PC-3 (cell line): ENCODE measurements at regions not wholly inside any gene's neighbourhood (a gene's known extent, or its start where the extent isn't known, plus 50 kb on each side); places are given as distances from the start of the nearest gene placed in this dataset.

Experiments used
- ATAC-seq: fragments of 200-7000 bp; cut with Tn5 transposase; 2 replicates; pipeline ENCODE4 v1.9.1; 2020; ENCODE audit warnings: mild to moderate bottlenecking, moderate library complexity
- BruUV-seq: library from RNA; stranded (reverse); fragments of 400-500 nt; replicated peaks from 2 replicates; lab custom pipeline; 2021; lab: Mats Ljungman, UMichigan
- CTCF ChIA-PET: fragments of 300-600 bp; sonication (Branson Sonifier 250); formaldehyde crosslinking; loops from one replicate; lab custom pipeline; 2022; ENCODE audit warnings: antibody characterized with exemption; lab: Charles Lee
- POLR2A ChIA-PET: fragments of 300-600 bp; sonication (Branson Sonifier 250); formaldehyde crosslinking; loops from one replicate; lab custom pipeline; 2022; ENCODE audit warnings: antibody characterized with exemption; ENCODE audit not compliant: unreplicated experiment; lab: Charles Lee
- DNase-seq: peaks from one replicate; pipeline ENCODE4 v3.0.0-alpha.2; 2015
- H2AFZ ChIP-seq: fragments of 300-600 bp; sonication (generic); 2 replicates; pipeline ENCODE4 v1.6.0; 2016; ENCODE audit warnings: antibody characterized with exemption, low read length
- H3F3A ChIP-seq: fragments of 300-600 bp; sonication (generic); one replicate; pipeline ENCODE4 v1.6.0; 2017; ENCODE audit warnings: antibody characterized with exemption, low read length, control low read depth, mild to moderate bottlenecking; ENCODE audit not compliant: unreplicated experiment
- H3K27ac ChIP-seq: fragments of 300-600 bp; sonication (generic); 2 replicates; pipeline ENCODE4 v1.5.1; 2016; ENCODE audit warnings: mild to moderate bottlenecking, low read length
- H3K27me3 ChIP-seq: fragments of 300-600 bp; sonication (generic); 2 replicates; pipeline ENCODE4 v1.6.1; 2016; ENCODE audit warnings: low read length, mixed read lengths
- H3K36me3 ChIP-seq: fragments of 300-600 bp; sonication (generic); 2 replicates; pipeline ENCODE4 v1.6.1; 2016; ENCODE audit warnings: low read depth, mixed run types, low read length, mixed read lengths
- H3K4me1 ChIP-seq: fragments of 300-600 bp; sonication (generic); 2 replicates; pipeline ENCODE4 v1.5.1; 2016; ENCODE audit warnings: low read length; ENCODE audit not compliant: insufficient read depth
- H3K4me2 ChIP-seq: fragments of 300-600 bp; sonication (generic); 2 replicates; pipeline ENCODE4 v1.6.0; 2016; ENCODE audit warnings: low read length
- H3K4me3 ChIP-seq: fragments of 300-600 bp; sonication (generic); 2 replicates; pipeline ENCODE4 v1.5.1; 2016; ENCODE audit warnings: mild to moderate bottlenecking, low read length, mixed read lengths
- H3K79me2 ChIP-seq: fragments of 300-600 bp; sonication (generic); 2 replicates; pipeline ENCODE4 v1.6.1; 2017; ENCODE audit warnings: low read length, mixed read lengths
- H3K9ac ChIP-seq: fragments of 300-600 bp; sonication (generic); 2 replicates; pipeline ENCODE4 v1.6.0; 2016; ENCODE audit warnings: mild to moderate bottlenecking, low read length
- H3K9me2 ChIP-seq: fragments of 300-600 bp; sonication (generic); replicated peaks from 2 replicates; pipeline ENCODE4 v1.6.1; 2016; ENCODE audit warnings: mixed run types, low read length, mixed read lengths
- H3K9me3 ChIP-seq: fragments of 300-600 bp; sonication (generic); 2 replicates; pipeline ENCODE4 v1.6.1; 2016; ENCODE audit warnings: low read length, mixed read lengths
- H4K20me1 ChIP-seq: fragments of 300-600 bp; sonication (generic); 2 replicates; pipeline ENCODE4 v1.6.1; 2016; ENCODE audit warnings: low read length, mixed read lengths
- EZH2 ChIP-seq: fragments of 300-600 bp; sonication (generic); IDR thresholded peaks from one replicate; pipeline ENCODE4 v1.6.1; 2017; ENCODE audit warnings: antibody characterized with exemption, mild to moderate bottlenecking, low read length; ENCODE audit not compliant: unreplicated experiment
- EZH2phosphoT487 ChIP-seq: fragments of 300-600 bp; sonication (generic); IDR thresholded peaks from 2 replicates; pipeline ENCODE4 v1.6.1; 2018; ENCODE audit warnings: mild to moderate bottlenecking, antibody characterized with exemption, low read length, borderline replicate concordance
- intact Hi-C: fragments of 100-400 bp; cut with micrococcal nuclease; formaldehyde crosslinking; loops from 2 replicates; pipeline ENCODE4 v1.9.0; 2023
- TF ChIP-seq, protein P1 (sequence below): fragments of 300-600 bp; sonication (generic); conservative IDR thresholded peaks from 2 replicates; pipeline ENCODE4 v1.5.1; 2017; ENCODE audit warnings: antibody characterized with exemption, low read depth, mild to moderate bottlenecking, low read length

DNA sequence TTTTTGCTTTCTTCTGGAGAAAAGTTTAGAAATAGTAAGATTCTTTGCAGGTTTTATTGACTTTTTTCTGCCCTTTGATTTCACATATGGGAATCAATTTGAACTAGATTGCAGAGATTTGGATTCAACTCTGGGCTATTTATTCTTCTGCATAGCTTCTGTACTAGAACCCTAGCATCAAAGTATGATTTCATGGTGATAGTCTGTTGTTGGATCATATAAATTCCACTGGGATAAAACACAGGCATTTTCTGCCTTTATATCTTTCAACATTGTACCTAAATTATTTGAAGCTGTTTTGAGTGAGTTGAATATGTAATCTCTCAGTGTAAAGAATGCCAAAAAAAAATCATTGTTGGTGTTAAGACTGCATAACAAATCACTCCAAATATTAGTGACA, 458.4 kb upstream of the MPDZ start:
- no peak for ATAC-seq
- H3F3A ChIP-seq = no peaks in the 10 kb centered on the region
- DNase-seq = no peak
- H3K4me2 ChIP-seq = no peak overlapping the region
- no peak for TF ChIP-seq EZH2phosphoT487
- TF ChIP-seq, protein P1, sequence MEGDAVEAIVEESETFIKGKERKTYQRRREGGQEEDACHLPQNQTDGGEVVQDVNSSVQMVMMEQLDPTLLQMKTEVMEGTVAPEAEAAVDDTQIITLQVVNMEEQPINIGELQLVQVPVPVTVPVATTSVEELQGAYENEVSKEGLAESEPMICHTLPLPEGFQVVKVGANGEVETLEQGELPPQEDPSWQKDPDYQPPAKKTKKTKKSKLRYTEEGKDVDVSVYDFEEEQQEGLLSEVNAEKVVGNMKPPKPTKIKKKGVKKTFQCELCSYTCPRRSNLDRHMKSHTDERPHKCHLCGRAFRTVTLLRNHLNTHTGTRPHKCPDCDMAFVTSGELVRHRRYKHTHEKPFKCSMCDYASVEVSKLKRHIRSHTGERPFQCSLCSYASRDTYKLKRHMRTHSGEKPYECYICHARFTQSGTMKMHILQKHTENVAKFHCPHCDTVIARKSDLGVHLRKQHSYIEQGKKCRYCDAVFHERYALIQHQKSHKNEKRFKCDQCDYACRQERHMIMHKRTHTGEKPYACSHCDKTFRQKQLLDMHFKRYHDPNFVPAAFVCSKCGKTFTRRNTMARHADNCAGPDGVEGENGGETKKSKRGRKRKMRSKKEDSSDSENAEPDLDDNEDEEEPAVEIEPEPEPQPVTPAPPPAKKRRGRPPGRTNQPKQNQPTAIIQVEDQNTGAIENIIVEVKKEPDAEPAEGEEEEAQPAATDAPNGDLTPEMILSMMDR = no peak
- no peak overlapping the region for H3K9ac ChIP-seq
- no peaks in the 10 kb centered on the region for H3K9me3 ChIP-seq
- no peak overlapping the region for H3K27ac ChIP-seq
- intact Hi-C loops = no loop called here
- H3K4me3 ChIP-seq = no peak overlapping the region
- no peaks in the 10 kb centered on the region for H3K36me3 ChIP-seq
- H2AFZ ChIP-seq = no peak overlapping the region
- no peaks in the 10 kb centered on the region for H4K20me1 ChIP-seq
- no TSS peak for BruUV-seq
- H3K79me2 ChIP-seq = no peaks in the 10 kb centered on the region
- CTCF ChIA-PET = no interaction called here
- H3K4me1 ChIP-seq = 0 out of 2 replicates have a peak, but pooled peaks cover 4% of the 10 kb centered on the region
- POLR2A ChIA-PET = no interaction called here
- H3K27me3 ChIP-seq = no peaks in the 10 kb centered on the region
- H3K9me2 ChIP-seq = no peaks in the 10 kb centered on the region

DNA sequence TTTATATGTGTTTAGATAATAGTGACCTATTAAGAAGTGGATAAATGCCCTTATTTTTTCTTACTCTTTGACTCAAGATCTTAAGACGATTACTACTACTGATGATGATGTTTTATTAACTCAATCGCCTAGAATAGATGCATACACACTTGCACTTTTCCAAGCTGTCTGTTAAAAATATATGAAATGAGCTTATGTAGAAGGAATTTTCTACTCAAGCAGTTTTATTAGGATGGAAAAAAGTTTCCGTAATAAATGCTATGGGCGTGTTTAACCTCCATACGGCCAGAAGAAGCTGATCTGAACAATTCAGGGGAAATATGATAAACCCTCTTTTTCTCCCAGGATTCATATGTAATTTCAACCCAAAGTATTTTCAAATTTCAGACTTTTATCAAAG, 455.7 kb upstream of the MPDZ start:
- ChIA-PET CTCF (no interaction called here), POLR2A (no interaction called here)
- Histone ChIP-seq H3K9ac (no peak overlapping the region), H3K9me2 (no peaks in the 10 kb centered on the region), H2AFZ (no peak overlapping the region), H3K4me2 (no peak overlapping the region), H3K27ac (no peak overlapping the region), H3K79me2 (no peaks in the 10 kb centered on the region), H3F3A (no peaks in the 10 kb centered on the region), H4K20me1 (no peaks in the 10 kb centered on the region), H3K4me1 (peaks cover 13% of the 10 kb centered on the region; the same call in 1 of the 2 replicates), H3K9me3 (no peaks in the 10 kb centered on the region), H3K4me3 (no peak overlapping the region), H3K36me3 (no peaks in the 10 kb centered on the region), H3K27me3 (no peaks in the 10 kb centered on the region)
- no peak for ATAC-seq
- TF ChIP-seq EZH2 = no peak
- no TSS peak for BruUV-seq
- DNase-seq = no peak
- intact Hi-C loops = no loop called here

DNA sequence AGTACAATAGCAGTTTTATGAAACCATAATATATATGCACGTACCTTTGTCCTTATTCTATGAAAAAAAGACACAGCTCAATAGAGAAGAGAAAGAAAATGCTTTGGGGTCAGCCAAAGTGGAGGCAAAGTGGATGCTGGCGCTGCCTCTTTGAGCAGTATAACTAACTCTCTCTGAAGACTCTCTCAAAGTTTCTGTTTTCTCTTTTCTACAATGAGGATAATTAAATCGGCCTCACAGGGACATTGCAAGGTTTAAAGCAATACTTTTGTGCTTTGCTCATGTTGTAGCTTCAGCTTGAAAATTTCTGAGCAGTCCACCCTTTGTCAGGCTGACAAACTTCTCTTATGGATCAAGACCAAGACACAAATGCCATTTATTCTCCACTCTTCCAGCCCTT, 455.1 kb upstream of the MPDZ start:
- Histone ChIP-seq H3K4me1 (peaks cover 14% of the 10 kb centered on the region; the same call in 1 of the 2 replicates), H3K27me3 (no peaks in the 10 kb centered on the region), H3K9ac (no peak overlapping the region), H2AFZ (no peak overlapping the region), H3K4me3 (no peak overlapping the region), H3K79me2 (no peaks in the 10 kb centered on the region), H3F3A (no peaks in the 10 kb centered on the region), H3K27ac (no peak overlapping the region), H3K36me3 (no peaks in the 10 kb centered on the region), H4K20me1 (no peaks in the 10 kb centered on the region), H3K9me2 (no peaks in the 10 kb centered on the region), H3K4me2 (no peak overlapping the region), H3K9me3 (no peaks in the 10 kb centered on the region)
- ATAC-seq (no peak), DNase-seq (no peak)
- no TSS peak for BruUV-seq
- intact Hi-C loops = no loop called here
- CTCF ChIA-PET = no interaction called here
- POLR2A ChIA-PET = no interaction called here
- TF ChIP-seq EZH2 = no peak
- TF ChIP-seq EZH2phosphoT487 = no peak
- TF ChIP-seq, protein P1 = no peak
